ENCODE measurements at regions not wholly inside any gene's neighbourhood (a gene's known extent, or its start where the extent isn't known, plus 50 kb on each side); places are given as distances from the start of the nearest gene placed in this dataset.

DNA sequence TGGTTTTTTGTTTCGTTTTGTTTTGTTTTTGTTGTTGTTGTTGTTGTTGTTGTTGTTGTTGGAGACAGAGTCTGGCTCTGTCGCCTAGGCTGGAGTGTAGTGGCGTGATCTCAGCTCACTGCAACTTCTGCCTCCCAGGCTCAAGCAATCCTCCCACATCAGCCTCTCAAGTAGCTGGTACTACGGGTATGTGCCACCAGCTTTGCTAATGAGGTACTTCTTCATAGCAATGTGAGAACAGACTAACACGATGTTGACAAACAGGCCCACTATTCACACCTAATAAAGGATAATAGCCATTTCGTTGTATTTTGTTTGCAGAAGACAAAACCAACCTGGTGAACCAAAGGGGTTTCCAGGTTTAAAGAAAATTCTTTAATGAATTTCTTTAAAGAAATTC lies 130.9 kb downstream of the DIRAS2 start:
- Histone ChIP-seq H4K20me1 (ENCODE audit: control insufficient read depth, insufficient read depth) (no peaks in the 10 kb centered on the region), H3K9me3 (replicated peaks; ENCODE audit: control insufficient read depth, insufficient read depth, low read length) (no peaks in the 10 kb centered on the region), H3K27ac (ENCODE audit: control insufficient read depth, insufficient read depth) (no peak overlapping the region), H3K4me1 (ENCODE audit: control insufficient read depth, insufficient read depth, low read length) (0 out of 2 replicates have a peak, but pooled peaks cover 4% of the 10 kb centered on the region), H3K4me3 (no peak overlapping the region), H3K27me3 (replicated peaks in 1 of 2; ENCODE audit: control insufficient read depth in 2 of 2, insufficient read depth in 2 of 2, low read length in 1 of 2) (no peaks in the 10 kb centered on the region), H3K4me2 (ENCODE audit: control insufficient read depth, insufficient read depth) (no peak overlapping the region), H2AFZ (ENCODE audit: control insufficient read depth, low read depth, low read length) (no peak overlapping the region), H3K36me3 (ENCODE audit: control insufficient read depth in 2 of 2, insufficient read depth in 2 of 2, low read length in 1 of 2) (no peaks in the 10 kb centered on the region), H3K9ac (ENCODE audit: control insufficient read depth, insufficient read depth, low read length) (no peak overlapping the region), H3K79me2 (ENCODE audit: control insufficient read depth, insufficient read depth, low read length) (no peaks in the 10 kb centered on the region)
- intact Hi-C loops (cut with micrococcal nuclease; ENCODE audit: unreplicated experiment) (no loop called here), in situ Hi-C loops (cut with MboI) (no loop called here)
- ChIA-PET SMC1A (ENCODE audit: uncharacterized antibody, unreplicated experiment) (interaction anchor here (0.6 to 0.9 kb wide), 2 partner anchors 78 to 519 kb away, joined by 3 read pairs; no protein-coding TSS in a partner anchor), POLR2A (no interaction called here), CTCF (no interaction called here), RAD21 (ENCODE audit: unreplicated experiment) (no interaction called here)
- no peak for DNase-seq (ENCODE audit: low read depth, low spot score)
- no peak for FAIRE-seq
- 36% methylated on average over 6 of the region's 6 CpGs for WGBS (ENCODE audit: insufficient coverage, insufficient replicate concordance, low lambda C conversion rate, missing lambda C conversion rate)
- no TSS peak for BruUV-seq (replicated peaks)
- no peak for TF ChIP-seq MEF2A (IDR thresholded peaks at IDR 0.05; ENCODE audit: insufficient read depth, low read depth, low read length)
- TF ChIP-seq, protein P1, sequence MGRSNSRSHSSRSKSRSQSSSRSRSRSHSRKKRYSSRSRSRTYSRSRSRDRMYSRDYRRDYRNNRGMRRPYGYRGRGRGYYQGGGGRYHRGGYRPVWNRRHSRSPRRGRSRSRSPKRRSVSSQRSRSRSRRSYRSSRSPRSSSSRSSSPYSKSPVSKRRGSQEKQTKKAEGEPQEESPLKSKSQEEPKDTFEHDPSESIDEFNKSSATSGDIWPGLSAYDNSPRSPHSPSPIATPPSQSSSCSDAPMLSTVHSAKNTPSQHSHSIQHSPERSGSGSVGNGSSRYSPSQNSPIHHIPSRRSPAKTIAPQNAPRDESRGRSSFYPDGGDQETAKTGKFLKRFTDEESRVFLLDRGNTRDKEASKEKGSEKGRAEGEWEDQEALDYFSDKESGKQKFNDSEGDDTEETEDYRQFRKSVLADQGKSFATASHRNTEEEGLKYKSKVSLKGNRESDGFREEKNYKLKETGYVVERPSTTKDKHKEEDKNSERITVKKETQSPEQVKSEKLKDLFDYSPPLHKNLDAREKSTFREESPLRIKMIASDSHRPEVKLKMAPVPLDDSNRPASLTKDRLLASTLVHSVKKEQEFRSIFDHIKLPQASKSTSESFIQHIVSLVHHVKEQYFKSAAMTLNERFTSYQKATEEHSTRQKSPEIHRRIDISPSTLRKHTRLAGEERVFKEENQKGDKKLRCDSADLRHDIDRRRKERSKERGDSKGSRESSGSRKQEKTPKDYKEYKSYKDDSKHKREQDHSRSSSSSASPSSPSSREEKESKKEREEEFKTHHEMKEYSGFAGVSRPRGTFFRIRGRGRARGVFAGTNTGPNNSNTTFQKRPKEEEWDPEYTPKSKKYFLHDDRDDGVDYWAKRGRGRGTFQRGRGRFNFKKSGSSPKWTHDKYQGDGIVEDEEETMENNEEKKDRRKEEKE (IDR thresholded peaks at IDR 0.05) = no peak
- TF ChIP-seq ZNF207 (IDR thresholded peaks at IDR 0.05; ENCODE audit: borderline replicate concordance) = no peak
- TF ChIP-seq HDGF (IDR thresholded peaks at IDR 0.05) = no peak
- no peak for TF ChIP-seq KLF5 (IDR thresholded peaks at IDR 0.05; ENCODE audit: partially characterized antibody)
- TF ChIP-seq CREB1 (IDR thresholded peaks at IDR 0.05; ENCODE audit: low read depth) = no peak
- no peak for TF ChIP-seq PAX8 (IDR thresholded peaks at IDR 0.05)
- TF ChIP-seq KAT2A (conservative IDR thresholded peaks at IDR 0.05; ENCODE audit: control insufficient read depth, low read depth, low read length) = no peak
- TF ChIP-seq, protein P2, sequence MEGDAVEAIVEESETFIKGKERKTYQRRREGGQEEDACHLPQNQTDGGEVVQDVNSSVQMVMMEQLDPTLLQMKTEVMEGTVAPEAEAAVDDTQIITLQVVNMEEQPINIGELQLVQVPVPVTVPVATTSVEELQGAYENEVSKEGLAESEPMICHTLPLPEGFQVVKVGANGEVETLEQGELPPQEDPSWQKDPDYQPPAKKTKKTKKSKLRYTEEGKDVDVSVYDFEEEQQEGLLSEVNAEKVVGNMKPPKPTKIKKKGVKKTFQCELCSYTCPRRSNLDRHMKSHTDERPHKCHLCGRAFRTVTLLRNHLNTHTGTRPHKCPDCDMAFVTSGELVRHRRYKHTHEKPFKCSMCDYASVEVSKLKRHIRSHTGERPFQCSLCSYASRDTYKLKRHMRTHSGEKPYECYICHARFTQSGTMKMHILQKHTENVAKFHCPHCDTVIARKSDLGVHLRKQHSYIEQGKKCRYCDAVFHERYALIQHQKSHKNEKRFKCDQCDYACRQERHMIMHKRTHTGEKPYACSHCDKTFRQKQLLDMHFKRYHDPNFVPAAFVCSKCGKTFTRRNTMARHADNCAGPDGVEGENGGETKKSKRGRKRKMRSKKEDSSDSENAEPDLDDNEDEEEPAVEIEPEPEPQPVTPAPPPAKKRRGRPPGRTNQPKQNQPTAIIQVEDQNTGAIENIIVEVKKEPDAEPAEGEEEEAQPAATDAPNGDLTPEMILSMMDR (IDR thresholded peaks at IDR 0.05 in 2 of 3, conservative IDR thresholded peaks at IDR 0.05 in 1 of 3; ENCODE audit: control insufficient read depth in 2 of 3, extremely low read depth in 1 of 3, insufficient read depth in 1 of 3, low read depth in 3 of 3, low read length in 3 of 3) = no peak
- TF ChIP-seq BMI1 (IDR thresholded peaks at IDR 0.05; ENCODE audit: borderline replicate concordance) = no peak
- no peak for TF ChIP-seq CBFB (IDR thresholded peaks at IDR 0.05; ENCODE audit: low read depth)
- TF ChIP-seq, protein P3, sequence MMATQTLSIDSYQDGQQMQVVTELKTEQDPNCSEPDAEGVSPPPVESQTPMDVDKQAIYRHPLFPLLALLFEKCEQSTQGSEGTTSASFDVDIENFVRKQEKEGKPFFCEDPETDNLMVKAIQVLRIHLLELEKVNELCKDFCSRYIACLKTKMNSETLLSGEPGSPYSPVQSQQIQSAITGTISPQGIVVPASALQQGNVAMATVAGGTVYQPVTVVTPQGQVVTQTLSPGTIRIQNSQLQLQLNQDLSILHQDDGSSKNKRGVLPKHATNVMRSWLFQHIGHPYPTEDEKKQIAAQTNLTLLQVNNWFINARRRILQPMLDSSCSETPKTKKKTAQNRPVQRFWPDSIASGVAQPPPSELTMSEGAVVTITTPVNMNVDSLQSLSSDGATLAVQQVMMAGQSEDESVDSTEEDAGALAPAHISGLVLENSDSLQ (IDR thresholded peaks at IDR 0.05) = no peak
- TF ChIP-seq RUNX3 (IDR thresholded peaks at IDR 0.05; ENCODE audit: low read length) = no peak
- no peak for TF ChIP-seq EED (IDR thresholded peaks at IDR 0.05; ENCODE audit: low read depth)
- TF ChIP-seq MXI1 (IDR thresholded peaks at IDR 0.05; ENCODE audit: low read depth, low read length) = no peak
- TF ChIP-seq, protein P4, sequence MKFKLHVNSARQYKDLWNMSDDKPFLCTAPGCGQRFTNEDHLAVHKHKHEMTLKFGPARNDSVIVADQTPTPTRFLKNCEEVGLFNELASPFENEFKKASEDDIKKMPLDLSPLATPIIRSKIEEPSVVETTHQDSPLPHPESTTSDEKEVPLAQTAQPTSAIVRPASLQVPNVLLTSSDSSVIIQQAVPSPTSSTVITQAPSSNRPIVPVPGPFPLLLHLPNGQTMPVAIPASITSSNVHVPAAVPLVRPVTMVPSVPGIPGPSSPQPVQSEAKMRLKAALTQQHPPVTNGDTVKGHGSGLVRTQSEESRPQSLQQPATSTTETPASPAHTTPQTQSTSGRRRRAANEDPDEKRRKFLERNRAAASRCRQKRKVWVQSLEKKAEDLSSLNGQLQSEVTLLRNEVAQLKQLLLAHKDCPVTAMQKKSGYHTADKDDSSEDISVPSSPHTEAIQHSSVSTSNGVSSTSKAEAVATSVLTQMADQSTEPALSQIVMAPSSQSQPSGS (IDR thresholded peaks at IDR 0.05; ENCODE audit: low read length) = no peak
- no peak for ATAC-seq
